Ovary (tissue), 7 donors: ENCODE measurements at regions not wholly inside any gene's neighbourhood (a gene's known extent, or its start where the extent isn't known, plus 50 kb on each side); places are given as distances from the start of the nearest gene placed in this dataset.
"Not testable (repeated sequence)": the region's sequence is repeated elsewhere in the genome, so short reads cannot be mapped to it uniquely, and the experiment has no call there.

ENCODE experiments used
- DNase-seq, 5 donors: peaks; one replicate each; pipeline ENCODE4 v3.0.0-alpha.2; 2019 to 2020
- H3K27ac ChIP-seq, 2 donors: fragments of 200-600 bp; one replicate each; pipeline versions ENCODE4 v1.5.1 to v1.8.0; 2019 to 2022
- H3K27me3 ChIP-seq: fragments of 200-600 bp; one replicate; pipeline ENCODE4 v1.8.0; 2022
- H3K36me3 ChIP-seq: fragments of 200-600 bp; sonication (generic); one replicate; pipeline ENCODE4 v1.5.1; 2019
- H3K4me1 ChIP-seq: one replicate; pipeline ENCODE4 v1.8.1; 2013; ENCODE audit warnings: mild to moderate bottlenecking, moderate library complexity; ENCODE audit not compliant: insufficient read depth
- H3K4me3 ChIP-seq: fragments of 200-600 bp; sonication (generic); one replicate; pipeline ENCODE4 v1.5.1; 2017
- H3K9me3 ChIP-seq, 2 donors: fragments of 200-600 bp in 1 of 2; sonication (generic) in 1 of 2; one replicate each; pipeline versions ENCODE4 v1.5.1 to v1.8.1; 2013 to 2019; ENCODE audit warnings: mild to moderate bottlenecking in 1 of 2, moderate library complexity in 1 of 2
- CTCF ChIP-seq, 3 donors: fragments of 450-650 bp in 2 of 3; fragments of 200-600 bp in 1 of 3; IDR thresholded peaks; one replicate each; pipeline versions ENCODE4 v1.5.1 to v1.8.0; 2016 to 2022; ENCODE audit warnings: antibody characterized with exemption in 3 of 3, mild to moderate bottlenecking in 1 of 3
- EP300 ChIP-seq: sonication (generic); formaldehyde crosslinking; IDR thresholded peaks from one replicate; pipeline ENCODE4 v1.6.1; 2017; ENCODE audit warnings: antibody characterized with exemption
- POLR2A ChIP-seq: fragments of 450-650 bp; IDR thresholded peaks from one replicate; pipeline ENCODE4 v1.6.1; 2017; ENCODE audit warnings: antibody characterized with exemption, mild to moderate bottlenecking, moderate library complexity
- WGBS, 3 donors: extraction: QIAGEN DNeasy Blood & Tissue Kit in 1 of 3; methylation state at CpG; one replicate each; pipeline versions ENCODE4 v1.1.5 to v1.1.7; 2013 to 2017; 5-methylcytosine and 5-hydroxymethylcytosine counted together
- intact Hi-C, 4 donors: fragments of 100-400 bp; cut with DNase I; formaldehyde crosslinking; loops; one replicate each; pipeline versions ENCODE4 v1.11.0 to v1.15.1; 2022 to 2023
- donor health status: DM: no; HTN: no; CAD: no; lungs with moderate emphysema.
- donor health status: DM: no; HTN: no; CAD: no.
- donor health status: Bipolar disorder and iron deficiency.
- donor health status: DM: no; HTN: no; CAD: no.
- donor health status: DM: yes; HTN: yes; CAD: no.

- DNase-seq: no peak
- TF ChIP-seq POLR2A (no peak), EP300 (no peak), CTCF (IDR thresholded peaks at IDR 0.05) (no peak)
- no peak overlapping the region for H3K4me3 ChIP-seq
- no peaks in the 10 kb centered on the region for H3K4me1 ChIP-seq
- H3K36me3 ChIP-seq: no peaks in the 10 kb centered on the region
- 51 to 57% (median 54%) methylated on average over 2 of the region's 2 CpGs for WGBS, 3 donors
- peaks cover 4% of the 10 kb centered on the region for H3K27me3 ChIP-seq
- intact Hi-C loops: no loop called here
- no peak overlapping the region for H3K27ac ChIP-seq
- H3K9me3 ChIP-seq: no peaks in the 10 kb centered on the region
Measured at GRCh38 chr15:20367093-20367492, 174.5 kb downstream of the GOLGA6L6 start.

- H3K4me3 ChIP-seq, H3K27ac ChIP-seq, intact Hi-C loops, H3K9me3 ChIP-seq, H3K36me3 ChIP-seq, DNase-seq, H3K27me3 ChIP-seq, H3K4me1 ChIP-seq: not testable (repeated sequence)
- WGBS, 3 donors: 60 to 66% (median 62%) methylated on average over 5 of the region's 5 CpGs
Measured at GRCh38 chr15:20363591-20363990, 178.0 kb downstream of the GOLGA6L6 start.

GRCh38 chr15:20361091-20361490 is 180.5 kb downstream of the GOLGA6L6 start:
- no peak overlapping the region for H3K4me3 ChIP-seq
- TF ChIP-seq POLR2A: no peak
- no peak for TF ChIP-seq EP300
- no peak for TF ChIP-seq CTCF (IDR thresholded peaks at IDR 0.05)
- no peaks in the 10 kb centered on the region for H3K36me3 ChIP-seq
- DNase-seq: no peak
- H3K27ac ChIP-seq: no peak overlapping the region
- H3K4me1 ChIP-seq: no peaks in the 10 kb centered on the region
- no peaks in the 10 kb centered on the region for H3K27me3 ChIP-seq
- intact Hi-C loops: no loop called here
- H3K9me3 ChIP-seq: no peaks in the 10 kb centered on the region

GRCh38 chr15:20358779-20359414 is 182.7 kb downstream of the GOLGA6L6 start:
- Histone ChIP-seq H3K27ac (no peak overlapping the region), H3K4me3 (no peak overlapping the region), H3K9me3 (no peaks in the 10 kb centered on the region), H3K36me3 (no peaks in the 10 kb centered on the region), H3K4me1 (no peaks in the 10 kb centered on the region), H3K27me3 (no peaks in the 10 kb centered on the region)
- TF ChIP-seq POLR2A: no peak
- no peak for TF ChIP-seq CTCF (IDR thresholded peaks at IDR 0.05)
- no peak for TF ChIP-seq EP300
- 75 to 78% (median 75%) methylated on average over 17 of the region's 17 CpGs for WGBS, 3 donors
- DNase-seq: no peak
- intact Hi-C loops: no loop called here

GRCh38 chr15:20358066-20358778 is 183.4 kb downstream of the GOLGA6L6 start:
- no peaks in the 10 kb centered on the region for H3K36me3 ChIP-seq
- H3K9me3 ChIP-seq: no peaks in the 10 kb centered on the region
- intact Hi-C loops: no loop called here
- no peaks in the 10 kb centered on the region for H3K27me3 ChIP-seq
- no peaks in the 10 kb centered on the region for H3K4me1 ChIP-seq
- TF ChIP-seq CTCF (IDR thresholded peaks at IDR 0.05) (no peak), EP300 (no peak), POLR2A (no peak)
- H3K4me3 ChIP-seq: no peak overlapping the region
- no peak overlapping the region for H3K27ac ChIP-seq
- whole genome bisulfite sequencing, 3 donors: 82 to 85% (median 85%) methylated on average over 28 of the region's 28 CpGs
- DNase-seq: peak in 2 of 5 donors; percentile 15 to 44
